ENCODE measurements at regions not wholly inside any gene's neighbourhood (a gene's known extent, or its start where the extent isn't known, plus 50 kb on each side); places are given as distances from the start of the nearest gene placed in this dataset.

DNA sequence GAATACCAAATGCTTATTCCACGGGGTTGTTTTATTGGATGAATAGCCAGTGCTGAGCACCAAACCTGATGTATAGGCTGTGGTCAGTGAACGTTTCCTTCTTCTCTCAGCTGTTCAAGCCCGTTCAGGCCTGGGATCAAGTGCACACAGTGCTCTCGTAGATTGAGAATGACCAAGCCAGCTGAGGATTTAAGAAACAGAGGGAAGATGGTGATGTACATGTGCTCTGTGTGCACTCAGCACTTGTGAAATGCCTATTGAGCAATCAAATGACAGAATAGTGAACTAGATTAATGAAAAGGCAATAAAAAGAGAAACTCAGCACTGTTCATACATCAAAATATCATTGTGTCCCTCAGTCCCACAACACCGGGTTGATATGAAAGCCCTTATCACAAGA, 302.5 kb downstream of the BMPER start:
- H3K36me3 ChIP-seq = no peaks in the 10 kb centered on the region
- no peak overlapping the region for H3K4me3 ChIP-seq
- DNase-seq (ENCODE audit: low spot score) = no peak
- H3K27ac ChIP-seq = no peak overlapping the region
- TF ChIP-seq POLR2AphosphoS5 (IDR thresholded peaks at IDR 0.05) (no peak), POLR2A (IDR thresholded peaks at IDR 0.05) (no peak)
- TF ChIP-seq, protein P1, sequence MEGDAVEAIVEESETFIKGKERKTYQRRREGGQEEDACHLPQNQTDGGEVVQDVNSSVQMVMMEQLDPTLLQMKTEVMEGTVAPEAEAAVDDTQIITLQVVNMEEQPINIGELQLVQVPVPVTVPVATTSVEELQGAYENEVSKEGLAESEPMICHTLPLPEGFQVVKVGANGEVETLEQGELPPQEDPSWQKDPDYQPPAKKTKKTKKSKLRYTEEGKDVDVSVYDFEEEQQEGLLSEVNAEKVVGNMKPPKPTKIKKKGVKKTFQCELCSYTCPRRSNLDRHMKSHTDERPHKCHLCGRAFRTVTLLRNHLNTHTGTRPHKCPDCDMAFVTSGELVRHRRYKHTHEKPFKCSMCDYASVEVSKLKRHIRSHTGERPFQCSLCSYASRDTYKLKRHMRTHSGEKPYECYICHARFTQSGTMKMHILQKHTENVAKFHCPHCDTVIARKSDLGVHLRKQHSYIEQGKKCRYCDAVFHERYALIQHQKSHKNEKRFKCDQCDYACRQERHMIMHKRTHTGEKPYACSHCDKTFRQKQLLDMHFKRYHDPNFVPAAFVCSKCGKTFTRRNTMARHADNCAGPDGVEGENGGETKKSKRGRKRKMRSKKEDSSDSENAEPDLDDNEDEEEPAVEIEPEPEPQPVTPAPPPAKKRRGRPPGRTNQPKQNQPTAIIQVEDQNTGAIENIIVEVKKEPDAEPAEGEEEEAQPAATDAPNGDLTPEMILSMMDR (IDR thresholded peaks at IDR 0.05) = no peak
- H3K27me3 ChIP-seq (replicated peaks; ENCODE audit: insufficient read depth) = no peaks in the 10 kb centered on the region
- intact Hi-C loops (cut with DNase I) = no loop called here
- H3K9me3 ChIP-seq = no peaks in the 10 kb centered on the region
- WGBS = 86% methylated on average over 5 of the region's 5 CpGs
- H3K4me1 ChIP-seq (replicated peaks) = no peaks in the 10 kb centered on the region

- WGBS = 64% methylated on average over 5 of the region's 5 CpGs
- H3K4me3 ChIP-seq = no peak overlapping the region
- TF ChIP-seq, protein P1 (IDR thresholded peaks at IDR 0.05) = no peak
- TF ChIP-seq POLR2AphosphoS5 (IDR thresholded peaks at IDR 0.05) = no peak
- no peak for TF ChIP-seq POLR2A (IDR thresholded peaks at IDR 0.05)
- H3K36me3 ChIP-seq = no peaks in the 10 kb centered on the region
- H3K4me1 ChIP-seq (replicated peaks) = no peaks in the 10 kb centered on the region
- H3K9me3 ChIP-seq = no peaks in the 10 kb centered on the region
- intact Hi-C loops (cut with DNase I) = no loop called here
- no peak for DNase-seq (ENCODE audit: low spot score)
- no peak overlapping the region for H3K27ac ChIP-seq
- H3K27me3 ChIP-seq (replicated peaks; ENCODE audit: insufficient read depth) = no peaks in the 10 kb centered on the region
Measured at GRCh38 chr7:34208878-34209621, 303.7 kb downstream of the BMPER start.

GRCh38 chr7:34211018-34211417, 305.7 kb downstream of the BMPER start:
- Histone ChIP-seq H3K36me3 (no peaks in the 10 kb centered on the region), H3K4me3 (no peak overlapping the region), H3K9me3 (no peaks in the 10 kb centered on the region), H3K27me3 (replicated peaks; ENCODE audit: insufficient read depth) (no peaks in the 10 kb centered on the region), H3K27ac (no peak overlapping the region), H3K4me1 (replicated peaks) (no peaks in the 10 kb centered on the region)
- intact Hi-C loops (cut with DNase I) = no loop called here
- no peak for DNase-seq (ENCODE audit: low spot score)
- TF ChIP-seq, protein P1 (IDR thresholded peaks at IDR 0.05) = no peak
- no peak for TF ChIP-seq POLR2AphosphoS5 (IDR thresholded peaks at IDR 0.05)
- no peak for TF ChIP-seq POLR2A (IDR thresholded peaks at IDR 0.05)

- no peaks in the 10 kb centered on the region for H3K27me3 ChIP-seq (replicated peaks; ENCODE audit: insufficient read depth)
- no peaks in the 10 kb centered on the region for H3K9me3 ChIP-seq
- DNase-seq (ENCODE audit: low spot score) = no peak
- WGBS = 97% methylated on average over 1 of the region's 1 CpG
- TF ChIP-seq POLR2A (IDR thresholded peaks at IDR 0.05) (no peak), POLR2AphosphoS5 (IDR thresholded peaks at IDR 0.05) (no peak)
- TF ChIP-seq, protein P1 (IDR thresholded peaks at IDR 0.05) = no peak
- no peak overlapping the region for H3K27ac ChIP-seq
- H3K4me1 ChIP-seq (replicated peaks) = no peaks in the 10 kb centered on the region
- intact Hi-C loops (cut with DNase I) = no loop called here
- no peaks in the 10 kb centered on the region for H3K36me3 ChIP-seq
- no peak overlapping the region for H3K4me3 ChIP-seq
Measured at GRCh38 chr7:34217972-34218371, 312.6 kb downstream of the BMPER start.

DNA sequence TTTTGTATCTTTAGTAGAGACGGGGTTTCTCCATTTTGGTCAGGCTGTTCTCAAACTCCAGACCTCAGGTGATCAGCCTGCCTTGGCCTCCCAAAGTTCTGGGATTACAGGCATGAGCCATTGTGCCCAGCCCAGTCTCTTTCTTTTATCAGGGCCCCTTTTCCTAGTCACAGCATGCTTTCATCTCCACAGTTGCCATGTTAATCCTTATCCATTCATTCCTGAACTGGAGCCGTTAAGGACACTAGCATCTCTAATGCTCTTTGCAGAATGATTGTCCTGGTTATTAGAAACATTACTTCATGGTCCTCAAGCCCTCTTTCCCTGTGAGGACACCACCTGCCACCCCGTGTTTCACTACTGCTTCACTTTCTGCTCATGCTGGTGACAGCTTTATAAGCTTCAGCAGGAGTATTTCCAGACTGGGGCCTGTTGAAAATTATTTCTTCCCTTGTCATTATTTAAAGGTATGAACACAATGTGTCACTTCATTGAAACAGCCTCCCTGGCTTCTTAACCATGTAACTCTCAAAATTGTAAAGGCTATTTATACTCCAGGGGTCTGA, 313.9 kb downstream of the BMPER start:
- Histone ChIP-seq H3K27ac (no peak overlapping the region), H3K27me3 (replicated peaks; ENCODE audit: insufficient read depth) (no peaks in the 10 kb centered on the region), H3K4me3 (no peak overlapping the region), H3K36me3 (no peaks in the 10 kb centered on the region), H3K9me3 (no peaks in the 10 kb centered on the region), H3K4me1 (replicated peaks) (no peaks in the 10 kb centered on the region)
- intact Hi-C loops (cut with DNase I) = no loop called here
- no peak for DNase-seq (ENCODE audit: low spot score)
- 61% methylated on average over 3 of the region's 3 CpGs for WGBS
- TF ChIP-seq POLR2A (IDR thresholded peaks at IDR 0.05) (no peak), POLR2AphosphoS5 (IDR thresholded peaks at IDR 0.05) (no peak)
- TF ChIP-seq, protein P1 (IDR thresholded peaks at IDR 0.05) = no peak

All from prostate gland (tissue), 2 donors.